ENCODE measurements at regions not wholly inside any gene's neighbourhood (a gene's known extent, or its start where the extent isn't known, plus 50 kb on each side); places are given as distances from the start of the nearest gene placed in this dataset.

GRCh38 chr2:237000481-237000880, 85.2 kb upstream of the COPS8 start:
- TF ChIP-seq YY1 (IDR thresholded peaks at IDR 0.05; ENCODE audit: low read depth), result no peak
- no peak for TF ChIP-seq RCOR1 (IDR thresholded peaks at IDR 0.05; ENCODE audit: low read length)
- no peak for TF ChIP-seq CTCF (IDR thresholded peaks at IDR 0.05)
- TF ChIP-seq REST (IDR thresholded peaks at IDR 0.05; ENCODE audit: low read depth, low read length), result no peak
- no peak for TF ChIP-seq POLR2AphosphoS5 (IDR thresholded peaks at IDR 0.05; ENCODE audit: low read depth, low read length)
- no peak for TF ChIP-seq MAX (IDR thresholded peaks at IDR 0.05; ENCODE audit: low read depth)
- TF ChIP-seq ELF1 (IDR thresholded peaks at IDR 0.05), result no peak
- TF ChIP-seq RFX5 (IDR thresholded peaks at IDR 0.05; ENCODE audit: low read length), result no peak
